Thymus (tissue), 11 donors: ENCODE measurements at regions not wholly inside any gene's neighbourhood (a gene's known extent, or its start where the extent isn't known, plus 50 kb on each side); places are given as distances from the start of the nearest gene placed in this dataset.

ENCODE experiments used
- DNase-seq, 9 donors: peaks; one replicate each; pipeline ENCODE4 v3.0.0-alpha.2; 2013; ENCODE audit warnings: low spot score in 9 of 9, low read depth in 6 of 9, missing footprints in 1 of 9
- H3K27ac ChIP-seq, 2 donors: one replicate each; pipeline ENCODE4 v1.5.1; 2013; ENCODE audit warnings: control low read depth in 1 of 2, low read depth in 1 of 2, low read length in 1 of 2, mild to moderate bottlenecking in 1 of 2, moderate library complexity in 1 of 2
- H3K27me3 ChIP-seq, 2 donors: one replicate each; pipeline ENCODE4 v1.5.1; 2013; ENCODE audit warnings: low read length in 1 of 2; ENCODE audit not compliant: control insufficient read depth in 2 of 2, insufficient read depth in 1 of 2
- H3K36me3 ChIP-seq, 2 donors: one replicate each; pipeline ENCODE4 v1.5.1; 2013; ENCODE audit warnings: low read length in 1 of 2, mild to moderate bottlenecking in 1 of 2, moderate library complexity in 1 of 2; ENCODE audit not compliant: control insufficient read depth in 2 of 2, insufficient read depth in 2 of 2
- H3K4me1 ChIP-seq, 2 donors: one replicate each; pipeline ENCODE4 v1.5.1; 2013; ENCODE audit warnings: low read length in 2 of 2; ENCODE audit not compliant: control insufficient read depth in 2 of 2, insufficient read depth in 2 of 2
- H3K4me3 ChIP-seq, 2 donors: one replicate each; pipeline ENCODE4 v1.5.1; 2013; ENCODE audit warnings: low read length in 2 of 2, control low read depth in 1 of 2, mild to moderate bottlenecking in 1 of 2
- H3K9me3 ChIP-seq, 2 donors: one replicate each; pipeline ENCODE4 v1.5.1; 2013; ENCODE audit warnings: low read length in 1 of 2, mild to moderate bottlenecking in 1 of 2; ENCODE audit not compliant: control insufficient read depth in 2 of 2, insufficient read depth in 1 of 2
- WGBS: extraction: QIAGEN DNeasy Blood & Tissue Kit; methylation state at CpG from one replicate; pipeline ENCODE4 v1.1.7; 2013; 5-methylcytosine and 5-hydroxymethylcytosine counted together
- donor health status: healthy.

DNA sequence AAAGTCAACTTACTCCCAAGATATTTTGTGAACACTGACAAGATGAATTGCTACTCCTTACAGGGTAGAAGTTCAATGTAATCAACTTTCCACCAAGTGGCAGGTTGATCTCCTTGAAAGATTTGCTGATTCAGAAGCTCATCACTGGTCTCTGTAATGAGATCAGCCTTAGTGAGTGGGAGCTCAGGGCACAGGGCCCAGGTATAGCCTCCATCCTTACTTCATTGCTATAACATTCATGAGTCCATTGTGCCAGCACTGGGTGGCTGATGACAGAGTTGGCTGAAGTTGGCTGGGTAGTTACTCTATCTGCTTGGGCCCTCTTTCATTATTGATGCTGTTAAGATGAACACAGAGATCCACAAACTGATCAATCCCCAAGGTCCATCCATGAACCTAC lies 379.0 kb downstream of the IRS1 start:
- Histone ChIP-seq H3K27me3 (no peaks in the 10 kb centered on the region), H3K4me3 (no peak overlapping the region), H3K27ac (no peak overlapping the region), H3K9me3 (no peaks in the 10 kb centered on the region), H3K4me1 (peaks cover 3 to 6% of the 10 kb centered on the region in 2 donors), H3K36me3 (no peaks in the 10 kb centered on the region)
- no peak for DNase-seq

DNA sequence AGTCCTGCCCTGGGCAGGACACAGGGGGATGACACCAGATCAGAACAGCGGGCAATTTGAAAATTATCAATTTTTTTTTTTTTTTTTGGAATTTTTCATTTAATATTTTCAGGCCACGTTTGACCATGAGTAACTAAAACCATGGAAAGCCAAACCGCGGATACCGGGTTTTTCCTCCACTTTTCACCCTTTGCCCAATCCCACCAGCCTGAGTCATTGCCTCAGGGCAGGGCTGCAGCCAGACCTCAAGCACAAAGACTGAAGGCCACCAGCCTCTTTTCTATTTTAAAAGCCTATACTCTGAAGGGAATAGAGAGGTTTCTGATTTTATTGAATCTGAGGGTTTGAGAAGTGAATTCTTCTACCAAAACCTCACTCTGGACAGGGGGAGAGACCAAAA lies 381.1 kb downstream of the IRS1 start:
- H3K9me3 ChIP-seq, result no peaks in the 10 kb centered on the region
- no peak for DNase-seq
- H3K27ac ChIP-seq, result no peak overlapping the region
- peaks cover under 1 to 1% of the 10 kb centered on the region in 2 donors for H3K4me1 ChIP-seq
- H3K4me3 ChIP-seq, result no peak overlapping the region
- no peaks in the 10 kb centered on the region for H3K36me3 ChIP-seq
- 80% methylated on average over 5 of the region's 5 CpGs for WGBS
- H3K27me3 ChIP-seq, result no peaks in the 10 kb centered on the region

- Histone ChIP-seq H3K27me3 (no peaks in the 10 kb centered on the region), H3K4me3 (no peak overlapping the region), H3K27ac (no peak overlapping the region), H3K4me1 (no peaks in the 10 kb centered on the region), H3K9me3 (no peaks in the 10 kb centered on the region), H3K36me3 (no peaks in the 10 kb centered on the region)
- DNase-seq, result no peak
- 96% methylated on average over 2 of the region's 2 CpGs for WGBS
Measured at GRCh38 chr2:226414335-226414734, 385.3 kb downstream of the IRS1 start.

- Histone ChIP-seq H3K9me3 (no peaks in the 10 kb centered on the region), H3K4me3 (no peak overlapping the region), H3K36me3 (no peaks in the 10 kb centered on the region), H3K4me1 (no peaks in the 10 kb centered on the region), H3K27ac (no peak overlapping the region), H3K27me3 (no peaks in the 10 kb centered on the region)
- no peak for DNase-seq
- 59% methylated on average over 2 of the region's 2 CpGs for WGBS
Measured at GRCh38 chr2:226413498-226414130, 386.0 kb downstream of the IRS1 start.

DNA sequence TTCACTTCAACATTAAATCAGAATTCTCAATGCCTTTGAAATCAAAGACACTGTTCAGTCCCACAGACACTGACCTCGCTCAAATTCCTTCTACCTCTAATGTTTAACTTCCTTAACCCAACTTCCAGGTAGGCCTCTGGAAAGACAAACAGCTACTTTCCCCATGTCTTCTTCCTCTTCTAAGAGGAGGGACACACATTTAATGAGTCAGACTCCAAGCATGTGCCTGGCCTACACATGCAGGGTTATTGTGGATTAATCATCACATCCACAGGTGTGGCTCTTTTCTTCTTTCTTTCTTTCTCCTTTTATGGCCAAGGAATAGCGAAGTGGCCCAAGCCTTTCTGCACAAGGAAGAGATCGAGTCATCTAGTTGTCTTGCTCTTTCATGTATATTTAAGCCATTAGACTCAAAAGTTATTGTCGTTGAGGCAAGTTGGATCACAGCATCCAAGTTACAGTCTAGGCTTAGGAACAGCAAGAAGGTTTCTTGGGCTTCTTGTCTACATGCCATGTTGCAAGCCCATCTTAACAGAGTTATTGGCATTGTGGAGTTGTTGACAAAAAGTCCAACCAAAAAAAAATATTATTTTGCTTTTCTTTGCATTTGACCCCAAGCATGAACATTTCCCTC lies 387.8 kb downstream of the IRS1 start:
- no peaks in the 10 kb centered on the region for H3K36me3 ChIP-seq
- no peak for DNase-seq
- H3K4me1 ChIP-seq, result no peaks in the 10 kb centered on the region
- no peaks in the 10 kb centered on the region for H3K27me3 ChIP-seq
- no peaks in the 10 kb centered on the region for H3K9me3 ChIP-seq
- WGBS, result 96% methylated on average over 4 of the region's 4 CpGs
- H3K4me3 ChIP-seq, result no peak overlapping the region
- no peak overlapping the region for H3K27ac ChIP-seq

GRCh38 chr2:226411205-226411604 lies 388.4 kb downstream of the IRS1 start:
- no peaks in the 10 kb centered on the region for H3K36me3 ChIP-seq
- no peaks in the 10 kb centered on the region for H3K4me1 ChIP-seq
- H3K4me3 ChIP-seq, result no peak overlapping the region
- no peak for DNase-seq
- no peak overlapping the region for H3K27ac ChIP-seq
- H3K27me3 ChIP-seq, result no peaks in the 10 kb centered on the region
- no peaks in the 10 kb centered on the region for H3K9me3 ChIP-seq
- WGBS, result 98% methylated on average over 3 of the region's 3 CpGs

- Histone ChIP-seq H3K4me1 (no peaks in the 10 kb centered on the region), H3K4me3 (no peak overlapping the region), H3K36me3 (no peaks in the 10 kb centered on the region), H3K27ac (no peak overlapping the region), H3K27me3 (no peaks in the 10 kb centered on the region), H3K9me3 (no peaks in the 10 kb centered on the region)
- WGBS, result 72% methylated on average over 4 of the region's 4 CpGs
- DNase-seq, result no peak
Measured at GRCh38 chr2:226410247-226410835, 389.3 kb downstream of the IRS1 start.

- 94% methylated on average over 1 of the region's 1 CpG for WGBS
Measured at GRCh38 chr2:226409134-226409533, 390.5 kb downstream of the IRS1 start.

DNA sequence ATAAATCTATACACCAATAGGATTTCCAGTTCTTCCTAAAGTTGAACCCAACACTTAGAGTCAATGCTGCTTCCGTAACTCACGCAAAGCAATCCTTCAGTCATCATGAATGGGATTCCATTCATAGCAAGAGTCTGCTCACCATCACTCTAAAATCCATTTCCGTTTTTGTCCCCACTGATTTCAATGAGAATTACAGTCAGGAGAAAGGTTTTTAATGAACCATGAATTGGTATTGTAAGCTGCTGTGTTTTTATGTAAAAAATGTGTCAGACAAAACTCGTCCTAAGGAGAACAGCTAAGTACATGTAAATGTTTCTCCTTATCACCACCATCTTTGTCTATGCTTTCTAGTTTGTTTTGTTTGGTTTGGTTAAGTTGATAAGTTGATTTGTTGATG lies 391.5 kb downstream of the IRS1 start:
- Histone ChIP-seq H3K27ac (no peak overlapping the region), H3K36me3 (no peaks in the 10 kb centered on the region), H3K9me3 (no peaks in the 10 kb centered on the region), H3K4me1 (no peaks in the 10 kb centered on the region), H3K27me3 (no peaks in the 10 kb centered on the region), H3K4me3 (no peak overlapping the region)
- DNase-seq, result no peak
- 87% methylated on average over 4 of the region's 4 CpGs for WGBS

More at GRCh38 chr2:226409134-226409533, 390.5 kb downstream of the IRS1 start:
- H3K36me3 ChIP-seq, result no peaks in the 10 kb centered on the region
- no peaks in the 10 kb centered on the region for H3K4me1 ChIP-seq
- H3K9me3 ChIP-seq, result no peaks in the 10 kb centered on the region
- H3K27me3 ChIP-seq, result no peaks in the 10 kb centered on the region
- DNase-seq, result no peak
- no peak overlapping the region for H3K4me3 ChIP-seq
- H3K27ac ChIP-seq, result no peak overlapping the region
